Testis (tissue), 2 donors: ENCODE measurements at regions not wholly inside any gene's neighbourhood (a gene's known extent, or its start where the extent isn't known, plus 50 kb on each side); places are given as distances from the start of the nearest gene placed in this dataset.
"Not testable (repeated sequence)": the region's sequence is repeated elsewhere in the genome, so short reads cannot be mapped to it uniquely, and the experiment has no call there.

Source experiments
- DNase-seq: peaks from one replicate; pipeline ENCODE4 v3.0.0-alpha.2; 2019
- H3K27ac ChIP-seq, 2 donors: fragments of 200-600 bp; sonication (generic); one replicate each; pipeline ENCODE4 v1.5.1; 2019
- H3K27me3 ChIP-seq: fragments of 200-600 bp; sonication (generic); one replicate; pipeline ENCODE4 v1.5.1; 2019
- H3K36me3 ChIP-seq: fragments of 200-600 bp; sonication (generic); one replicate; pipeline ENCODE4 v1.5.1; 2017; ENCODE audit warnings: low read depth; ENCODE audit errors: missing control alignments
- H3K4me1 ChIP-seq: fragments of 200-600 bp; sonication (generic); one replicate; pipeline ENCODE4 v1.5.1; 2019
- H3K4me3 ChIP-seq, 2 donors: fragments of 200-600 bp; sonication (generic); one replicate each; pipeline ENCODE4 v1.5.1; 2017 to 2019
- H3K9me3 ChIP-seq: fragments of 200-600 bp; sonication (generic); one replicate; pipeline ENCODE4 v1.5.1; 2017
- POLR2A ChIP-seq: fragments of 450-650 bp; IDR thresholded peaks from one replicate; pipeline ENCODE4 v1.6.1; 2017; ENCODE audit warnings: antibody characterized with exemption, mild to moderate bottlenecking, moderate library complexity
- WGBS, 2 donors: methylation state at CpG; one replicate each; pipeline ENCODE4 v1.1.5; 2018; 5-methylcytosine and 5-hydroxymethylcytosine counted together
- intact Hi-C: fragments of 100-400 bp; cut with DNase I; formaldehyde crosslinking; loops from one replicate; pipeline ENCODE4 v1.15.1; 2023; ENCODE audit warnings: low total_unique reads
- TF ChIP-seq, protein P1 (sequence below), 3 experiments: fragments of 450-650 bp in 2 of 3; fragments of 200-600 bp in 1 of 3; sonication (generic) in 1 of 3; IDR thresholded peaks; one replicate each; pipeline ENCODE4 v1.5.1; 2016 to 2019; ENCODE audit warnings: antibody characterized with exemption in 3 of 3, mild to moderate bottlenecking in 2 of 3, moderate library complexity in 1 of 3

DNA sequence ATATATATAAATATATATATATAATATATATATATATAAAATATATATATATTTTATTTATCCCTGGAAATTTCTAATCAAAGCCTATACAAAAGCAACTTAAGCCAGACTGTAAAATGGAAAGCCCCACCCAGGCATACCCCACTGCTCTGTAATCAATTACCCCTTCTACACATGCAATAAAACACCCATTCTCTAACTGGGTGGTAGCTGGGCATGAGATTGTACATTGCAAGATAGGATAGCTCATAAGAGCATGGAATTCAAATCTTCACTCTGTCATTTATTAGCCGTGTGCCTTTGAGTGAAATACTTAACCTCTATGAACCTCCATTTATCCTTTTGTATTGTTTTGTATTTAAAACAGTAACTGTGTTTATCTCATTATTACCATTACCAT, 405.3 kb upstream of the SLC30A5 start:
- intact Hi-C loops, result no loop called here
- Histone ChIP-seq H3K4me1 (no peaks in the 10 kb centered on the region), H3K9me3 (no peaks in the 10 kb centered on the region), H3K36me3 (no peaks in the 10 kb centered on the region), H3K4me3 (no peak overlapping the region), H3K27me3 (no peaks in the 10 kb centered on the region), H3K27ac (no peak overlapping the region)
- DNase-seq, result no peak
- WGBS, 2 donors, result 88 to 89% methylated on average over 1 of the region's 1 CpG
- no peak for TF ChIP-seq POLR2A
- TF ChIP-seq, protein P1, sequence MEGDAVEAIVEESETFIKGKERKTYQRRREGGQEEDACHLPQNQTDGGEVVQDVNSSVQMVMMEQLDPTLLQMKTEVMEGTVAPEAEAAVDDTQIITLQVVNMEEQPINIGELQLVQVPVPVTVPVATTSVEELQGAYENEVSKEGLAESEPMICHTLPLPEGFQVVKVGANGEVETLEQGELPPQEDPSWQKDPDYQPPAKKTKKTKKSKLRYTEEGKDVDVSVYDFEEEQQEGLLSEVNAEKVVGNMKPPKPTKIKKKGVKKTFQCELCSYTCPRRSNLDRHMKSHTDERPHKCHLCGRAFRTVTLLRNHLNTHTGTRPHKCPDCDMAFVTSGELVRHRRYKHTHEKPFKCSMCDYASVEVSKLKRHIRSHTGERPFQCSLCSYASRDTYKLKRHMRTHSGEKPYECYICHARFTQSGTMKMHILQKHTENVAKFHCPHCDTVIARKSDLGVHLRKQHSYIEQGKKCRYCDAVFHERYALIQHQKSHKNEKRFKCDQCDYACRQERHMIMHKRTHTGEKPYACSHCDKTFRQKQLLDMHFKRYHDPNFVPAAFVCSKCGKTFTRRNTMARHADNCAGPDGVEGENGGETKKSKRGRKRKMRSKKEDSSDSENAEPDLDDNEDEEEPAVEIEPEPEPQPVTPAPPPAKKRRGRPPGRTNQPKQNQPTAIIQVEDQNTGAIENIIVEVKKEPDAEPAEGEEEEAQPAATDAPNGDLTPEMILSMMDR (IDR thresholded peaks at IDR 0.05), result no peak

DNA sequence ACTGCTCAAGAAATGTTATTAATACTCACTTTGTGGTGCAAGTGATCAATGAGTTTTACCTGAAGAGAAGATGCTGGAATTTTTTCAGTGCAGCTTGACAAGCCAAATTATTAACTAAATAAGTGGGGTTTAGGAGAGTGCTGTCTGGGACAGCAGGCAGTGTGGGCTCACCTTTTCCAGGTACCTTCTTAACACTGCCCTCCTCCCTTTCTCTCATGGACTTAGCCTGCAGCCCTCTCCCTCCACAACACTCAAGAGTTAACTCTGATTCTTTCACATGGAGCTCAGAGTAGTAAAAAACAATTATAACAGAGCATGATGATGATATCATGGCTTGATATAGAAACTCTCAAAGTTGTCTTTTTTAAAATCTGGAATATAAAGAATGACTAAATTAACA, 404.8 kb upstream of the SLC30A5 start:
- no peak for DNase-seq
- H3K9me3 ChIP-seq, result no peaks in the 10 kb centered on the region
- no peaks in the 10 kb centered on the region for H3K27me3 ChIP-seq
- no peak overlapping the region for H3K27ac ChIP-seq
- intact Hi-C loops, result no loop called here
- no peaks in the 10 kb centered on the region for H3K36me3 ChIP-seq
- H3K4me1 ChIP-seq, result no peaks in the 10 kb centered on the region
- H3K4me3 ChIP-seq, result no peak overlapping the region
- TF ChIP-seq, protein P1 (IDR thresholded peaks at IDR 0.05), result no peak
- TF ChIP-seq POLR2A, result no peak

DNA sequence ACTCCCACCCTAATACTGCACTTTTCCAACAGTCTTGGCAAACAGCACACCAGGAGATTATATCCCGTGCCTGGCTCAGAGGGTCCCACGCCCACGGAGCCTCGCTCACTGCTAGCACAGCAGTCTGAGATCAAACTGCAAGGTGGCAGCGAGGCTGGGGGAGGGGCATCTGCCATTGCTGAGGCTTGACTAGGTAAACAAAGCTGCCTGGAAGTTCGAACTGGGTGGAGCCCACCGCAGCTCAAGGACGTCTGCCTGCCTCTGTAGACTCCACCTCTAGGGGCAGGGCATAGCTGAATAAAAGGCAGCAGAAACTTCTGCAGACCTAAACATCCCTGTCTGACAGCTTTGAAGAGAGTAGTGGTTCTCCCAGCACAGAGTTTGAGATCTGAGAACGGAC, 401.9 kb upstream of the SLC30A5 start:
- H3K9me3 ChIP-seq, H3K36me3 ChIP-seq, H3K4me3 ChIP-seq, DNase-seq, intact Hi-C loops, H3K4me1 ChIP-seq, H3K27me3 ChIP-seq, H3K27ac ChIP-seq: not testable (repeated sequence)
- WGBS, 2 donors, result 88 to 92% methylated on average over 8 to 9 of the region's 9 CpGs

DNA sequence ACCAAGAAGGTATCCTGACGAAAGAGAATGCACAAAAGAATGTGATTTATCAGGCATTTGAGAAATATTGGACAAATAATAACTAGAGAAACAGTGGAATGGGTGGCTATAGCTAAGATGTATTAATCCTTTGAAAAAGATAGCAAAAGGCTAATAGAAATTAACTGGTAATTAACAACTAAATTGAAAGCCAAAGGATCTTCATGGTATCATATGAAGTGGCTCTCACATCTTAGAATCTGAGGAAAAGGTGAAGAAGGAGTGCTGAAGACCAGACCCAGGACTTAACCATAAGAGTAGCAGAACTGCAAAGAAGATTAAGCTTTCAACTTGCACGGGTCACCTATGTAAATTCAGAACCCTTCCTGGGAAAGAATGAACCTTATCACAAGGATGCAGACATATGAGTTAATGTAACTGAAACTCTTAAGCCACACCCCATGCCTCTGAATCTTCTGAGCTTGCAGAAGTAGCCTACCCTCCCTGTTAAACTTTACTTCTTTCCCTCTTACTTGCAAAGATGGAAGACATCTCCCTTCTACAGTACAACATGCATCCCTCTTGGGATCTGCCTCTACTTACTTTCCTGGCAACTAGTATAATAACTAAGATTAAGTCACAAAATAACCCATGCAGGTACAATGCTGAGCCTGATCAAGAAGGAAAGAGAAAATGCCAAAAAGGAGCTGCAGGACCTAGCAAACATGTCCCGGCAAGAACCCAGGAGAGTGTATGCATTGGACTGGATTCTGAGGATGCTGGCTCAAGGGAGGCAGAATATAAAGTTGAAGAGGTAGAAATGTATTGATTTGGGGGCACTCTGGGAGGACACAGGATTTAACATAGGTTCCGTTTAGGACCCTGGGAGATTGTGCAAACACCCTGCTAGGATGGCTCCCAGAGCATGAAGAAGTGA, 395.5 kb upstream of the SLC30A5 start:
- TF ChIP-seq POLR2A, result no peak
- TF ChIP-seq, protein P1 (IDR thresholded peaks at IDR 0.05), result no peak
- H3K4me3 ChIP-seq, result no peak overlapping the region
- no peak for DNase-seq
- no peaks in the 10 kb centered on the region for H3K9me3 ChIP-seq
- intact Hi-C loops, result no loop called here
- 86 to 87% methylated on average over 4 of the region's 4 CpGs for whole genome bisulfite sequencing, 2 donors
- no peak overlapping the region for H3K27ac ChIP-seq
- no peaks in the 10 kb centered on the region for H3K27me3 ChIP-seq
- H3K36me3 ChIP-seq, result no peaks in the 10 kb centered on the region
- H3K4me1 ChIP-seq, result no peaks in the 10 kb centered on the region

DNA sequence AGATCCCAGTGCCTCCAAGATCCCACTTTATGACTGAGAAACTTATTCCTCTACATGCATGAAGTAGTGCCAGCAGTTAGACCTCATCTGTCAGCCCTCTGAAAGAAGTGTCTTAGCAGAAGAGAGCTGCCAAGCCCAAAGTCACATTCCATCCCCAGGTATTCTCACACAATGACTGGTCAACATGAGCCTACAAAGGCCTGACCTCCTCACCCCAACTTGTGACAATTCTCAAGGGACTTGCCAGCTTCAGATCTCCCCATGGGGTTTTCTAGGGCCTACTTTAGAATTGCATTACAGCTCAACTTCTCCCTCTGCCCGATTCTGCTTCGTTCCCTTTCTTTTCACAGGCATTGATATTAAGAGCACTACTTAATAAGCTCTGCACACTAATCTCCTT, 393.8 kb upstream of the SLC30A5 start:
- Histone ChIP-seq H3K27ac (no peak overlapping the region), H3K36me3 (no peaks in the 10 kb centered on the region), H3K4me3 (no peak overlapping the region), H3K4me1 (no peaks in the 10 kb centered on the region), H3K9me3 (no peaks in the 10 kb centered on the region), H3K27me3 (no peaks in the 10 kb centered on the region)
- TF ChIP-seq, protein P1 (IDR thresholded peaks at IDR 0.05), result no peak
- TF ChIP-seq POLR2A, result no peak
- 88 to 98% methylated on average over 2 of the region's 2 CpGs for WGBS, 2 donors
- intact Hi-C loops, result no loop called here
- no peak for DNase-seq
